ENCODE measurements at regions not wholly inside any gene's neighbourhood (a gene's known extent, or its start where the extent isn't known, plus 50 kb on each side); places are given as distances from the start of the nearest gene placed in this dataset.
"Not testable (repeated sequence)": the region's sequence is repeated elsewhere in the genome, so short reads cannot be mapped to it uniquely, and the experiment has no call there.

- no peaks in the 10 kb centered on the region for H3K36me3 Mint-ChIP-seq (ENCODE audit: low read depth)
- no peak overlapping the region for H3K4me3 Mint-ChIP-seq
- DNase-seq (no peak), ATAC-seq (ENCODE audit: poor library complexity) (no peak)
- no peak for TF ChIP-seq CTCF (IDR thresholded peaks at IDR 0.05)
- H3K27me3 Mint-ChIP-seq, result no peaks in the 10 kb centered on the region
- H3K4me1 Mint-ChIP-seq (ENCODE audit: low read depth), result no peaks in the 10 kb centered on the region
- H3K9me3 Mint-ChIP-seq, result no peaks in the 10 kb centered on the region
- no peaks in the 10 kb centered on the region for H3K27me3 ChIP-seq (ENCODE audit: control insufficient read depth in 1 of 2, insufficient read depth in 2 of 2, low read length in 2 of 2)
- H3K27ac Mint-ChIP-seq, result no peak overlapping the region
- ChIA-PET CTCF (interaction anchor here (1.3 kb wide), 1 partner anchor 23 kb away, joined by 4 read pairs; no protein-coding TSS in a partner anchor), POLR2A (no interaction called here)
- no peaks in the 10 kb centered on the region for H3K9me3 ChIP-seq (ENCODE audit: control insufficient read depth in 1 of 2, insufficient read depth in 1 of 2, low read length in 2 of 2)
- no peaks in the 10 kb centered on the region for H3K36me3 ChIP-seq (ENCODE audit: insufficient read depth, low read length)
- no peak overlapping the region for H3K27ac ChIP-seq (ENCODE audit: low read depth in 1 of 2, low read length in 2 of 2)
- intact Hi-C loops (cut with DNase I, micrococcal nuclease), result no loop called here
- no peaks in the 10 kb centered on the region for H3K4me1 ChIP-seq (ENCODE audit: insufficient read depth, low read length)
- no peak overlapping the region for H3K4me3 ChIP-seq (ENCODE audit: low read length)
Measured at GRCh38 chr5:67855523-67855922, 360.0 kb upstream of the PIK3R1 start.

GRCh38 chr5:67850906-67851305 is 364.6 kb upstream of the PIK3R1 start:
- H3K36me3 Mint-ChIP-seq (ENCODE audit: low read depth); H3K4me1 ChIP-seq (ENCODE audit: insufficient read depth, low read length); H3K4me3 Mint-ChIP-seq; H3K27me3 ChIP-seq (ENCODE audit: control insufficient read depth in 1 of 2, insufficient read depth in 2 of 2, low read length in 2 of 2); H3K36me3 ChIP-seq (ENCODE audit: insufficient read depth, low read length); H3K9me3 ChIP-seq (ENCODE audit: control insufficient read depth in 1 of 2, insufficient read depth in 1 of 2, low read length in 2 of 2); ATAC-seq (ENCODE audit: poor library complexity); H3K27ac Mint-ChIP-seq; H3K27ac ChIP-seq (ENCODE audit: low read depth in 1 of 2, low read length in 2 of 2); DNase-seq; CTCF ChIA-PET; H3K27me3 Mint-ChIP-seq; intact Hi-C loops (cut with DNase I, micrococcal nuclease); H3K4me3 ChIP-seq (ENCODE audit: low read length); H3K9me3 Mint-ChIP-seq; H3K4me1 Mint-ChIP-seq (ENCODE audit: low read depth): not testable (repeated sequence)
- POLR2A ChIA-PET, result interaction anchor here (0.7 kb wide), 1 partner anchor 269 kb away, joined by 3 read pairs; no protein-coding TSS in a partner anchor

- H3K36me3 ChIP-seq (ENCODE audit: insufficient read depth, low read length), result no peaks in the 10 kb centered on the region
- H3K4me3 ChIP-seq (ENCODE audit: low read length), result no peak overlapping the region
- no peak overlapping the region for H3K27ac ChIP-seq (ENCODE audit: low read depth in 1 of 2, low read length in 2 of 2)
- ChIA-PET POLR2A (no interaction called here), CTCF (no interaction called here)
- Mint-ChIP-seq H3K36me3 (ENCODE audit: low read depth) (no peaks in the 10 kb centered on the region), H3K27me3 (peaks cover 7% of the 10 kb centered on the region), H3K27ac (no peak overlapping the region), H3K9me3 (no peaks in the 10 kb centered on the region), H3K4me3 (no peak overlapping the region), H3K4me1 (ENCODE audit: low read depth) (no peaks in the 10 kb centered on the region)
- ATAC-seq (ENCODE audit: poor library complexity) (no peak), DNase-seq (no peak)
- no peak for TF ChIP-seq CTCF (IDR thresholded peaks at IDR 0.05)
- no peaks in the 10 kb centered on the region for H3K9me3 ChIP-seq (ENCODE audit: control insufficient read depth in 1 of 2, insufficient read depth in 1 of 2, low read length in 2 of 2)
- H3K4me1 ChIP-seq (ENCODE audit: insufficient read depth, low read length), result no peaks in the 10 kb centered on the region
- intact Hi-C loops (cut with DNase I, micrococcal nuclease), result no loop called here
- peaks cover 0 to 4% of the 10 kb centered on the region in 2 experiments for H3K27me3 ChIP-seq (ENCODE audit: control insufficient read depth in 1 of 2, insufficient read depth in 2 of 2, low read length in 2 of 2)
Measured at GRCh38 chr5:67844924-67845323, 370.6 kb upstream of the PIK3R1 start.

GRCh38 chr5:67842806-67843205 is 372.8 kb upstream of the PIK3R1 start:
- intact Hi-C loops (cut with DNase I, micrococcal nuclease), result no loop called here
- ATAC-seq (ENCODE audit: poor library complexity), result no peak
- H3K4me1 Mint-ChIP-seq (ENCODE audit: low read depth), result no peaks in the 10 kb centered on the region
- no peak overlapping the region for H3K4me3 Mint-ChIP-seq
- peaks cover 7% of the 10 kb centered on the region for H3K27me3 Mint-ChIP-seq
- Histone ChIP-seq H3K4me3 (ENCODE audit: low read length) (no peak overlapping the region), H3K9me3 (ENCODE audit: control insufficient read depth in 1 of 2, insufficient read depth in 1 of 2, low read length in 2 of 2) (no peaks in the 10 kb centered on the region), H3K36me3 (ENCODE audit: insufficient read depth, low read length) (no peaks in the 10 kb centered on the region), H3K27me3 (ENCODE audit: control insufficient read depth in 1 of 2, insufficient read depth in 2 of 2, low read length in 2 of 2) (peaks cover 0 to 4% of the 10 kb centered on the region in 2 experiments), H3K27ac (ENCODE audit: low read depth in 1 of 2, low read length in 2 of 2) (no peak overlapping the region), H3K4me1 (ENCODE audit: insufficient read depth, low read length) (no peaks in the 10 kb centered on the region)
- H3K9me3 Mint-ChIP-seq, result no peaks in the 10 kb centered on the region
- CTCF ChIA-PET, result no interaction called here
- no peaks in the 10 kb centered on the region for H3K36me3 Mint-ChIP-seq (ENCODE audit: low read depth)
- POLR2A ChIA-PET, result no interaction called here
- DNase-seq, result no peak
- no peak for TF ChIP-seq CTCF (IDR thresholded peaks at IDR 0.05)
- H3K27ac Mint-ChIP-seq, result no peak overlapping the region

- H3K4me1 ChIP-seq (ENCODE audit: insufficient read depth, low read length); H3K36me3 Mint-ChIP-seq (ENCODE audit: low read depth); intact Hi-C loops (cut with DNase I, micrococcal nuclease); H3K27ac ChIP-seq (ENCODE audit: low read depth in 1 of 2, low read length in 2 of 2); ATAC-seq (ENCODE audit: poor library complexity); H3K9me3 Mint-ChIP-seq; H3K4me3 Mint-ChIP-seq; H3K27me3 Mint-ChIP-seq; H3K9me3 ChIP-seq (ENCODE audit: control insufficient read depth in 1 of 2, insufficient read depth in 1 of 2, low read length in 2 of 2); H3K27ac Mint-ChIP-seq; H3K4me3 ChIP-seq (ENCODE audit: low read length); H3K4me1 Mint-ChIP-seq (ENCODE audit: low read depth); H3K36me3 ChIP-seq (ENCODE audit: insufficient read depth, low read length); POLR2A ChIA-PET; DNase-seq; H3K27me3 ChIP-seq (ENCODE audit: control insufficient read depth in 1 of 2, insufficient read depth in 2 of 2, low read length in 2 of 2): not testable (repeated sequence)
- CTCF ChIA-PET, result interaction anchor here (1.3 kb wide), 1 partner anchor 37 kb away, joined by 3 read pairs; no protein-coding TSS in a partner anchor
Measured at GRCh38 chr5:67837225-67837624, 378.3 kb upstream of the PIK3R1 start.

Measured in CD4-positive, alpha-beta T cell (primary cell).